ENCODE measurements at regions not wholly inside any gene's neighbourhood (a gene's known extent, or its start where the extent isn't known, plus 50 kb on each side); places are given as distances from the start of the nearest gene placed in this dataset.
"Not testable (repeated sequence)": the region's sequence is repeated elsewhere in the genome, so short reads cannot be mapped to it uniquely, and the experiment has no call there.

DNA sequence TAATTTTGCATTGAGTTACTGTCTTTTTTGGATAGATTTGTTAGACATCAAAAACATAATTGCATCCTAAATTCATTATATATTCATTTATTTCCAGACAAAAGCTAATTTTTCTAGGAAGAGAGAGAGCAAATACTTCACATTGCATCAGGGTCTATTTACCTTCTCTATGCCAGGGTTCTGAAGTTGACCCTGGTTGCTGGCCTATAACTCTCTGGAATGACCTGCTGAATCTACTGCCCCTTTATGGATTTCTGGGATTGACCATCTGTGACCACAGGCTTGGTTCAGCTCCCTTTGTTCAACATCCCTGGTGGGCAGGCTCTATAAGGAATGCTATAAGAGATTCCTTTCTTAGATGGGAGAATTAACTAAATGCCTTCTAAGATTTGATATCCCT, 414.8 kb upstream of the STXBP6 start:
- no peak overlapping the region for H3K4me3 ChIP-seq (ENCODE audit: low read depth, low read length)
- TF ChIP-seq, protein P1, sequence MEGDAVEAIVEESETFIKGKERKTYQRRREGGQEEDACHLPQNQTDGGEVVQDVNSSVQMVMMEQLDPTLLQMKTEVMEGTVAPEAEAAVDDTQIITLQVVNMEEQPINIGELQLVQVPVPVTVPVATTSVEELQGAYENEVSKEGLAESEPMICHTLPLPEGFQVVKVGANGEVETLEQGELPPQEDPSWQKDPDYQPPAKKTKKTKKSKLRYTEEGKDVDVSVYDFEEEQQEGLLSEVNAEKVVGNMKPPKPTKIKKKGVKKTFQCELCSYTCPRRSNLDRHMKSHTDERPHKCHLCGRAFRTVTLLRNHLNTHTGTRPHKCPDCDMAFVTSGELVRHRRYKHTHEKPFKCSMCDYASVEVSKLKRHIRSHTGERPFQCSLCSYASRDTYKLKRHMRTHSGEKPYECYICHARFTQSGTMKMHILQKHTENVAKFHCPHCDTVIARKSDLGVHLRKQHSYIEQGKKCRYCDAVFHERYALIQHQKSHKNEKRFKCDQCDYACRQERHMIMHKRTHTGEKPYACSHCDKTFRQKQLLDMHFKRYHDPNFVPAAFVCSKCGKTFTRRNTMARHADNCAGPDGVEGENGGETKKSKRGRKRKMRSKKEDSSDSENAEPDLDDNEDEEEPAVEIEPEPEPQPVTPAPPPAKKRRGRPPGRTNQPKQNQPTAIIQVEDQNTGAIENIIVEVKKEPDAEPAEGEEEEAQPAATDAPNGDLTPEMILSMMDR (IDR thresholded peaks at IDR 0.05; ENCODE audit: insufficient read depth, low read length): no peak
- no peak for DNase-seq (ENCODE audit: low read depth)

DNA sequence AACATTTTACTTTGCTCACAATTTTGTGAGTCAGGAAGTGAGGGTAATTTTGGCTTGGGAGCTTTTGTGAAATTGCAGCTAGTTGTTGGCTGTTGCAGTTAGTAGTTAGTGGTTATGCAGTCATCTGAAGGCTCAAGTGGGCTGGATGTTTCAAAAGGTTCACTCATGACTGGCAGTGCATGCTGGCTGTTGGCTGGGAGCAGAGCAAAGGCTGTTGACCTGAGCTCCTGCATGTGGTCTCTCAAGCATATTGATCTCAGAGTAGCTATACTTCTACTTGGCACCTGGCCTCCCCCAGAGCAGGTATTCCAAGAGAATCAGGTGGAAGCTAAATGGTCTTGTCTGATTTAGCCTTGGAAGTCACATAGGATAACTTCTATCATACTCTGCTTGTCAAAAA, 414.1 kb upstream of the STXBP6 start:
- TF ChIP-seq, protein P1 (IDR thresholded peaks at IDR 0.05; ENCODE audit: insufficient read depth, low read length): no peak
- no peak overlapping the region for H3K4me3 ChIP-seq (ENCODE audit: low read depth, low read length)
- no peak for DNase-seq (ENCODE audit: low read depth)

DNA sequence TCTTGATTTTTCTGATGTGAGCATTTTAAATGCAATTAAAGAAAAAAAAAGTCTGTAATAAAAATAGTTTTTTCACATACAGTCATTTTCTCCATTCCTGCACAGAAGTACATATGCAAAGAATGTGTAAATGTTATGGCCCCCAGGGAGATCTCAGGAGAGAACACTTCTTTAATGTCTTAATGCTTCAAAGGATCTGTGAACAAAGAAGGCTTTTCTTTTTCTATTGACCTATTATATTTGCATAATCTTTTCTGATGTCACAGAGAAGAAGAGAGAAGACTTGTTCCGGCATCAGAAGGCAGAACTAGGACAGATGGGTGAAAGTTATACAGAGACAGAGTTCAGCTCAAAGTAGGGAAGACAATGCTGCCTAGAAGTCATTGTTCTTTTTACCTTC, 413.5 kb upstream of the STXBP6 start:
- TF ChIP-seq, protein P1 (IDR thresholded peaks at IDR 0.05; ENCODE audit: insufficient read depth, low read length): no peak
- H3K4me3 ChIP-seq (ENCODE audit: low read depth, low read length): no peak overlapping the region
- DNase-seq (ENCODE audit: low read depth): no peak

GRCh38 chr14:25461780-25462179, 411.8 kb upstream of the STXBP6 start:
- TF ChIP-seq, protein P1 (IDR thresholded peaks at IDR 0.05; ENCODE audit: insufficient read depth, low read length): no peak
- no peak for DNase-seq (ENCODE audit: low read depth)
- H3K4me3 ChIP-seq (ENCODE audit: low read depth, low read length): no peak overlapping the region

DNA sequence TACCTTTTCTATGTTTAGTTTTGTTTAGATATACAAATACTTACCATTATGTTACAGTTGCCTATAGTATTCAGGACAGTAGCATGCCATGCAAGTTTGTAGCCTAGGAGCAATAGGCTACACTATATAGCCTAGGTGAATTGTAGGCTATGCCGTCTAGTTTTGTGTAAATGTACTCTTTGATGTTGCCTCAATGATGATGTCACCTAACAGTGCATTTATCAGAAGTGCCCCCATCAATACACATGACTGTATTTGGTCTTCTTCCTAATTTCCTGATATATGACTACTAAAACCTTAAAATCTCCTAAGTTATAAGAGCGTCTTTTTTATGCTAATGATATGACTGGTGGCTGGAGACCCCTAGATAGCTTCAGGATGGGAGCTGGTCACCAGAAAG, 394.4 kb upstream of the STXBP6 start:
- no peak for DNase-seq (ENCODE audit: low read depth)
- TF ChIP-seq, protein P1 (IDR thresholded peaks at IDR 0.05; ENCODE audit: insufficient read depth, low read length): no peak
- H3K4me3 ChIP-seq (ENCODE audit: low read depth, low read length): no peak overlapping the region

GRCh38 chr14:25440382-25440781, 390.4 kb upstream of the STXBP6 start:
- DNase-seq (ENCODE audit: low read depth); H3K4me3 ChIP-seq (ENCODE audit: low read depth, low read length): not testable (repeated sequence)

DNA sequence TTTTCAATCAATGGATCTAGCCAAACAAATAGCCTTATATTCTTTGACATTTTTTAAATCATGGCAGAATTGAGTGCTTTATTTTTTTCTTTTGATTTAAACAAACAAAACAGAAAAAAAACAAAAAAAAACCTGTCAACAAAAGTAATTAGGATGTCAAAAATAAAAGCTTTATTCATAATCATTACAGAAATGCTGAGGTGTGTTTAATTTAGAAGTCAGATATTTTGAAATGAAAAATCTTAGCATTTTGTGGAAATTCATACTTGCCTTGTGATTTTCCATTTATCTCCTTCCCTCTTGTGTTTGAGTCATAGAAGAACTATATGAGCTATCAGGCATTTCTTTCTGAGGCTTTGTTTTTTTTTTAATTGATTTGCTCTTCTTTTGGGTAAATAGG, 387.0 kb upstream of the STXBP6 start:
- no peak overlapping the region for H3K4me3 ChIP-seq (ENCODE audit: low read depth, low read length)
- DNase-seq (ENCODE audit: low read depth): no peak
- TF ChIP-seq, protein P1 (IDR thresholded peaks at IDR 0.05; ENCODE audit: insufficient read depth, low read length): no peak

Measured in fibroblast of the aortic adventitia (primary cell).